Activated CD4-positive, CD25-positive, alpha-beta regulatory T cell treated with anti-CD3 and anti-CD28 coated beads, Interleukin-2, amount 50 U/mL, for 24 hours (primary cell): ENCODE measurements at regions not wholly inside any gene's neighbourhood (a gene's known extent, or its start where the extent isn't known, plus 50 kb on each side); places are given as distances from the start of the nearest gene placed in this dataset.
"Not testable (repeated sequence)": the region's sequence is repeated elsewhere in the genome, so short reads cannot be mapped to it uniquely, and the experiment has no call there.

Experiments used
- ATAC-seq, 2 donors: fragments of 150-1000 bp; cut with Tn5 transposase; one replicate each; pipeline ENCODE4 v1.10.0; 2021; ENCODE audit warnings: mild to moderate bottlenecking in 1 of 2, moderate library complexity in 1 of 2

GRCh38 chrX:134045372-134045771 is 60.0 kb upstream of the GPC3 start:
- ATAC-seq: not testable (repeated sequence)

- not testable (repeated sequence) for ATAC-seq
Observed at GRCh38 chrX:134067107-134067506, 81.7 kb upstream of the GPC3 start.

GRCh38 chrX:134071899-134072298 is 86.5 kb upstream of the GPC3 start:
- ATAC-seq: not testable (repeated sequence)

GRCh38 chrX:134073341-134073740 is 87.9 kb upstream of the GPC3 start:
- ATAC-seq: no peak

DNA sequence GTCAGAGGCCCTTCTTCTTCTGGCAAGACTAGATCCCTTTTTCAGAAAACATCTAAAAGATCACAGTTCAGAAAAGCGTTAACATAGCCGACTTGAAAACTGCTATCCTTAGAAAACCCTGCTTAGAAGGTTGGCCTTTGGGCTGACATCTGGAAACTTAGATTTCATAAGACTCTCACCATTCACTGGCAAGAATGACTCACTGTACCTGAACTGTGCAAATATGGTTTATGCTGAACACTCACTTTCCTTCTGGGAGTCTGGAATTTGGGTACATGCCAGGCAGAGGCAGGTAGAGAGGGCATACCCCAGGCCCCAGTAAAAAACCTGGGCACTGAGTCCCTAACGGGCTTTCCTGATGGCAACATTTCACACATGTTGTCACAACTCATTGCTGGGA is 88.8 kb upstream of the GPC3 start:
- no peak for ATAC-seq

DNA sequence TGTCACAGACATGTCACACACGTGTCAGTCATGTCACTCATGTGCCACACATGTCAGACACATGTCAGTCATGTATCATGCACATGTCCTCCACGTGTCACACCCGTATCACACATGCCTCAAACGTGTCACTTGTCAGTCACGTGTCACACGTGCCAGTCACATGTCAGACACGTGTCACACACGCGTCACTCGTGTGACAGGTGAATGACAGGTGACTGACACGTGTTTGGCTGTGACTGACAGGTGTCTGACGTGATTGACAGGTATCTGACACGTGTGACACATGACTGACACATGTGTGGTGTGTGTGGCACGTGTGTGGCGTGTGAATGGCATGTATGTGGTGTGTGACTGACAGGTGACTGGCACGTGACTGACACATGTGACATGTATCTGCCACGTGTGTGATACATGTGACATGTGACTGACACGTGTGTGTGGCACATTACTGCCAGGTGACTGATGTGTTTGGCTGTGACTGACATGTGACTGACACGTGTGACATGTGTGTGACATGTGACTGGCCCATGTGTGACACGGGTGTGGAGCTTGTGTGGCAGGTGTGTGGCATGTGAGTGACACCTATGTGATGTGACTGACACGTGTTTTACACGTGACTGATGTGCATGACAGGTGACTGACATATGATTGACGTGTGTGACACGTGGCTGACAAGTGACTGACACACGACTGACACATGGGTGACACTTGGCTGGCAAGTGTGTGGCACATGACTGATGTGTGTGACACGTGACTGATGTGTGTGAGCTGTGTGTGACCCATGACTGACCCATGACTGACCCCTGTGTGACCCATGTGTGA is 90.7 kb upstream of the GPC3 start:
- no peak for ATAC-seq

GRCh38 chrX:134095366-134095765 is 110.0 kb upstream of the GPC3 start:
- no peak for ATAC-seq

GRCh38 chrX:134101636-134102035 is 116.2 kb upstream of the GPC3 start:
- no peak for ATAC-seq

DNA sequence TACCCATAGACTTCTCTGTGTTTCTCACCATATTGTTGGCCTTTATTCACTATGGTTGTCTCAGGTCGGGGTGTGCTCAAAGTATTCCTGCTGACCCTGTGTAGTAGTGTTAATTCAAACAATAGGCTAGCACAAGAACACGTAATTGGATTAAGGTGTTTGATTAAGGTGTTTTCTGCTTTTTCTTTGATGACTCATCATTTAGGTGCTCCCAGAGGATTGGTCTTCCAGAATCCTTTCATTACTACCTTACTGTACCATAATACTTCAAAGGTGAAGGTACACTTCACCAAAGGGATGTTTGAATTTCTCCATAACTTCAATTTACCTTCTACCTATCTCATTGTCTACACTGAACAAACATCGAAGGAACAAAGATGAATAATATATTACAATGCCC is 121.7 kb upstream of the CCDC160 start:
- no peak for ATAC-seq

DNA sequence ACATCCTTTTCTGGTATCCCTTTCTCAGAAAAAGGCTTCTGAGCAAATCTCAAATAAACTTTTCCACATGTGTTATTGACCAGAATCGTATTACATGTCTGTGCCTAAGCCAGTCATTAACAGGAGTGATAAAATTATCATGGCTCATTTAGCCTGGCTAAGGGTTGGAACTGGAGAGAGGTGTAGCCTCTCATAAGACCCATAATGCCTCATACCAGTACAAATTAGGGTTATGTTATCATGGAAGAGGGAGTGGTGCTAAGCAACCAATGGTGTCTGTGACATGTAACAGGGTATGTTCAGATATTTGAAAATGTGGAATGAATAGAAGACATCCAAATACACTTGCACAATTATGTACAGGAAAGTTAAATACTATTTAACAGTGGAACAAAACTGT is 99.6 kb upstream of the CCDC160 start:
- no peak for ATAC-seq

- no peak for ATAC-seq
Observed at GRCh38 chrX:134139090-134139489, 97.9 kb upstream of the CCDC160 start.

GRCh38 chrX:134144231-134144630 is 92.8 kb upstream of the CCDC160 start:
- no peak for ATAC-seq

DNA sequence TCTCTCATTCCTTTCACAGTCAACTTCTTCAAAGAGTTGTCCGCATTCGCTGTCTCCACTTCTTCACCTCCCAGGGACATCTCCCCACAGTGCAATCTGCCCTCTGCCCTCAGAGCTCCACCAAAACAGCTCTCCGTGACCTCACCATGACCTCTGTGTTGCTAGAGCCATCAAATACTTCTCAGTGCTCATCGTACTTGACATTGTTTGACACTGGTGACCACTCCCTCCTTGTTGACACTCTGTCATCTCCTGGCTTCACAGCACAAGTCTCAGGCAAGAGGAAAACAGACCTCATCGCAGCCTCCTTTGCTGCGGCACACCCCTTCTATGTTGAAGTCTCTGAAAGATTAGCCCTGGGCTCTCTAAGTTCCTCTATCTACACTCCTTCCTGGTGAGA is 90.5 kb upstream of the CCDC160 start:
- no peak for ATAC-seq

DNA sequence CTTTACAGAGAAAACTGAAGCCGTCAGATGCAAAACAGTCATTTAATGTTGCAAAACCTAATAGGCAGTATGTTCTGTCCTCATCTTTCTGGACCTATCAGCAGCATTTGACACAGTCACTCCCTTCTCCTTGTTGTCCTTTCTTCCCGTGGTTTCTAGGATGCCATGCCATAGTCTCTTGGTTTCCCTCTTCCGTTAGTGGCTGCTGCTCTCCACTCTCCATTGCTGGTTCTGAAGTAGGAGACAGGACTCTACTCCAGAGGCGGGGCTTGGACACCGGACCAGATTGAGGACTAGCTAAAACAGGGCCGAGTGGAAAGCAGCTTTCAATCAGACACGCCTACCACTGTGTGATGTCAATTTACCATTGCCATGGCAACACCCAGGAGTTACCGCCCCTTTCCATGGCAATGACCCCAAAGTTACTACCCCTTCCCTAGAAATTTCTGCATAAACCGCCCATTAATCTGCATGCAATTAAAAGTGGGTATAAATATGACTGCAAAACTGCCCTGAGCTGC is 88.8 kb upstream of the CCDC160 start:
- ATAC-seq: no peak

DNA sequence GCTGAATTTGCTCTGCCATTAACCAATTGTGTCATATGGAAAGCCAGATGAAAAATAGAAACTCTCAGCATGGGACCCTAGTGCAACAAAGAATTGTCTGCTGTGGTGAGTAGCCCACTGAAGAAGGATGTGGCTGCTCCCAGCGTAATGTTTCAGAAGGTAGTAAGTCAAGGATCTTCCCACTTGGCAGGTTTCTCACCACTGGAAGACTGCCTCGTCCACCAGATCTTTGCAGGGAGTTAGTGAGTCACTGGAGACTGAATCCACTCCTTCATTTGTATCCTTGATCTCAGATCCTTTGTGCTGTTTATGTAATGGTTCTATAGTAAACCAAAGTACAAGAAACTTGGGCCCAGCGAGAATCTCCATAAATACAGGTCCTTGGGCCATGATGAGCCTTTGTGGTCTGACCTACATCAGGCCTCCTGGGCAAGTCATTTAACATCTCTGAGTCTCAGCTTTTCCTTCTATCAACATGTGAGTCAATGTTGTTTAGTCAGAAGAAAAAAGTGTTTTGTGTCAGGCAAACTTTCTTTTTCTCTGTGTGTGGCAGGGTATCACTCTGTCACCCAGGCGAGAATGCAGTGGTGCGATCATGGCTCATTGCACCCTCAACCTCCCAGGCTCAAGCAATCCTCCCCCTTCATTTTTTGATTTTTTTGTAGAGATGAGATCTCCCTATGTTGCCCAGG is 78.0 kb upstream of the CCDC160 start:
- ATAC-seq: peak in 1 of 2 donors; percentile 48

- no peak for ATAC-seq
Observed at GRCh38 chrX:134161162-134161561, 75.8 kb upstream of the CCDC160 start.

DNA sequence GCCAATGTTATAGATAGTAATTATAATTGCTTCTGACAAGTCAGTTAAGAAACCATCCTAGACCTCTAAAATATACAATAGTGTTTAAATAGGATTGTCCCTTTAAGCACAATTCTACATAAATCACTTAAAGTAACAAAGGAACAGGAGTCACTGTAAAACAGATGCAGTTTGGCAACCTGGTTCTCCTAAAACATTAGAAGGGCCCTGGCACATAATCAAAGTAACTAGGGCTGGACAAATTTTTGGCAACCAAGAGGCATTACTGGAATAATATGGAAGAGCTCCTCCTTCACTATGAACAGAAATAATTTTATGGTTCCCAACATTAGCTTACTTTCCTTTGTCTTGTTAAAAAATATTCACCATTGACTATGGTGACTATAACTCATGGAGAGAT is 75.0 kb upstream of the CCDC160 start:
- ATAC-seq: no peak

- ATAC-seq: no peak
Observed at GRCh38 chrX:134163836-134164235, 73.1 kb upstream of the CCDC160 start.

- no peak for ATAC-seq
Observed at GRCh38 chrX:134167591-134168203, 69.3 kb upstream of the CCDC160 start.

- ATAC-seq: peak; percentile 25 to 55
Observed at GRCh38 chrX:134171661-134172587, 65.1 kb upstream of the CCDC160 start.

DNA sequence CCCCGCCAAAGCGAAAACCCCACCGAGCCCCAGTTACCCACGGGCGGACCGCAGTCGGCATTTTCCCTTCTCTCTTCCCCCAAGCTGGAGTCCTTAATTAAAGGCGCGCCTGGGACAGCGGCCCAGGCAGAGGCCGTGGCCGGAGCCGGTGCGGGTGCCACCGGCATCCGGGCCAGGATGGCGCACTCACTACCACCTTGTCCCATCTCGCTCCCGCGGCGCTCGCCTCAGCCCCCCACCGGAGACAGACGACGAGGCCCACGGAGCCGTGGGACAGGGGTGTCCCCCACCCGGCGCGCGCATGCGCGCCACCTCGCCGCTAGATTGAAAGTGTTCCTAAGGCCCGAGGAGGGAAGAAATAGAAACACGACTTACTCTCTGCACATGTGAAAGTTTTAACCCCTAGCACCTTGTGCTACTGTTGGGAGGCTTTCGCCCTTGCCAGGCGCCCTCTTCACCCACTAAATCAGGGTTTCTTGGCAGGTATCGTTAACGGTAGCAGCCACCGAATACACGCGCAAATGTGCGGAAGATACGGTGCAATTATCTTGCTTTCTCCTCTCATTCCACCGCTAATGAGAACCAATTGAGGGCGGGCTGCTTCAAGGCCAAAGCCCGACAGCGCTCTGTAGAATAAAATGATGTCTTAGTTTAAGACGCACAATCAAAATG is 64.3 kb upstream of the CCDC160 start:
- ATAC-seq: peak; percentile 28 to 43
